GM18870 (cell line): ENCODE measurements at regions not wholly inside any gene's neighbourhood (a gene's known extent, or its start where the extent isn't known, plus 50 kb on each side); places are given as distances from the start of the nearest gene placed in this dataset.
"Not testable (repeated sequence)": the region's sequence is repeated elsewhere in the genome, so short reads cannot be mapped to it uniquely, and the experiment has no call there.

ENCODE experiments used
- ATAC-seq: cut with Tn5 transposase; IDR thresholded peaks from one replicate; pipeline ENCODE4 v1.9.1; 2021; ENCODE audit warnings: moderate library complexity; ENCODE audit not compliant: unreplicated experiment

DNA sequence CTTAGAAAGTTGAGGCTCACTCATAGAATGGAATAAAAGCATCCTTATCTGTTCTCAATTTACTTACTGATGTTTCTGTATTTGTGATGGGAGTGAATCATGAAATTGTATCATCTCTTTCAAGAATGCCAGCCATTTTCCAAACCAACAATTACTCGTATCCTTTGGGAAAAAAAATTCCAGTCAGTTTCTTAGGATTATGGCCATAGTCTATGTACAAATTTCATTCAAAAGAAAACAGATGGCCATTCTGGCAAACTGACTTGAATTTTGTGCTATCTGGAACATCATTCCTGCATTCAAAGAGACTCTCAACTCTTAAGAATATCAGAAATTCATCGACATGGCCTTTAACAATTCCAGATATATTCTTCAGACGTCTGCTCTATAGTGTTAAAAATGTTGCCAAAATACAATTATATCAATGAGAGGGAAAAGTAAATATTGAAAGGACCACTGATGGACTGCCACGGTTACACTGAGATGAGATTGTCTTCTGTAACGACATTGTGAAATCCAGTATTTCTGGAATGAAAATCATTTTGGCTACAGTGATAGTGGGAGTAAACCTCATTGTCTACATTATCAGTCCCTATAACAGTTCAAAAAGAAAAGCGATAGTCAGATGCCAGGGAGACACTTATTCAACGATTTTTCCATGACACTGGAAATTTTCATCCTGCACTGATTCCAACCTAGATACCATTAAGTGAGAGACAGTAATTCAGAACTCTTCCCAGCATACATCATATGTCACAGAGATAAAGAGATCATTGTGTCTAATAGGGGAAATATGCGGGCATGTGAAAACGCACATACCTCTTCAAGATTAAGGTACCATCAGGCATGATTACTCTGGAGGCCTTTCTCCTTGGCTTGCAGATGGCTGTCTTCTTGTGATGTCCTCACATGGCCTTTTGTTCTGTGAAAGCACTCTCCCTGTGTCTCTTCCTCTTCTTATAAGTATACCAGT lies 953.8 kb upstream of the ALCAM start:
- ATAC-seq = no peak

DNA sequence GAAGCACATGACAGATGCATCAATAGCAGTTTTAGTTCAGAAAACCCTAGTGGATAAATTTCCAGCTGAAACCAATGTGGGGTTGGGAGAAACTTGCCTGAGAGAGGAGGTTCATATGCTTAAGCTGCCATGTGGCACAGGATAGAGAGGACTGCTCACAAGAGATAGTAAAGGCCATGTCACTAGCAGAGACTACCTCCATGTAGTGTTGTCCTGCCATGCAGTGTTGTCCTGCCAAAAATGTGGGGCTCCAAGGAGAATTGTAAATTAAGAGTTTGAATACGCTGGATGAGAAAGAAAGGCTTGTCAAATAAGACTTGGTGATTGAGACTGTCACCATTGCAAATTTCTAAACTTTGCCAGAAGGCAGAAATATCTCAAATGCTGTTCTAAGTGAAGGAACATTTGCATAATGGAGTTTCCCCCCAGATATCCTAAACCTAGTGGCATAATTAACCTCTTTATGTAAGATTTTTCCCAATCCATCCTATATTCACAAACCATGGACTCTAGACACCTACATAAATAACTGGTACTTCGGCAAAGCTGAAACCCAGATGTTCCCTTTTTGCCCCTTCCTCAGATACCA lies 938.3 kb upstream of the ALCAM start:
- no peak for ATAC-seq

DNA sequence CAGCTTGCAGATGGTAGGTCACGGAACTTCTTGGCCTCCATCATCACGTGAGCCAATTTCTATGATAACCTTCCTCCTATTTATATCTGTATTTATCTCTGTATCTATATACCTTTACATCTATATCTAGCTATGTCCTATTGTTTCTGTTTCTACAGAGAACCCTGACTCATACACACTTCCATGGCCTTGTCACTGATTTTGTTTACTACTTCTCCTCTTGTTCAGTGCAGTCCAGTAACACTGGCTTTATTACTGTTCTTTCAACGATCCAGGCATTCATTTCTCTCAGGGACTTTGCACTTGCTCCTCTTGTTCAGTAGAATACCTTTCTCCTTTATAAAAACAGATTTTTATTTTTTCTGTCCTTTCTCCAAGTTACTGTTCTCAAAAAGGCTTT lies 937.0 kb upstream of the ALCAM start:
- ATAC-seq = no peak

DNA sequence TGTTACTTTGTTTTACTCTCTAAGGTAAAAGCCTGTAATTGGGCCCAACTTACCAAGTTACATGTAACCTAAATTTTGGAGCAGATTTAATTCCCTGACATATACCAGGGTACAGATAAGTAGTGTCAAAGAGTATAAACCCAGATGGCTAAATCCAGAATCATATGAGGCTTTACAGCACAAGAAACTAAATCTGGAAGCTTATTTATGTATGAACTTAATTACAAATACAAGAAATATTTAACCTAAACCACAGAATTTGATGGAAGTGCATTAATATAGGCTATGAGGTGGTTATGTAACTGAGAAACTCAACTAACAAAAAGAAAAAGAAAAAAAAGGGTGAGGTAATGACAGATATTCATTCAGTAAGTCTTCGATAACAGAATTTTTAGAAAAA lies 930.2 kb upstream of the ALCAM start:
- ATAC-seq = no peak

DNA sequence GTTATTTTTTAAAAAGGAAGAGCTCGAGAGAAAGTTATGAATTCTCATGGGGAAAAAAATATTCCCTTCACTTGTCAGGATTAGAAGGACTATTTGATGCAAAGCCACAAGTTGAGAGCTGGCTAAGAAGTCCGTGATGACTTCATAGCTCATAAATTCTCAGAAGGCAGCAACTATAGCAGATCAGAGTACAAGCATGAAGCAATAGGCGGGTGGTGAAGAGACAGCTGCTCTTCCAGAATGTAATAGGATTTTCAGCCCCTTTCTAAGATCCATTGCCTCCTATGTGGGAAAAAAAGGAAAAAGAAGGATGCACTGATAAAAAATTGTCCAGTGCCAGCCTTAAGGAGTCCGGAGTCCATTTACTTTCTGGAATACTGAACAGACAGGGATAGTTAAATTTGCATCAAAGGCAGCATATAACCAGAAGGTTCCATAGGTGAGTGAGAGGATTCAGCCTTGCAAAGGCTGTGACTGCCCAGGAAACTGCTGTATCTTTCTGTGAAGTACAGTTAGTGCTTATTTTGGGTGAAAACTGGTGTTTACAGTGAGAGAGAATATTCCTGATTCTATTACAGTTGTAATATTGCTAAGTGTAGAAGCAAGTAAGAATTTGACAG lies 929.5 kb upstream of the ALCAM start:
- ATAC-seq = no peak

DNA sequence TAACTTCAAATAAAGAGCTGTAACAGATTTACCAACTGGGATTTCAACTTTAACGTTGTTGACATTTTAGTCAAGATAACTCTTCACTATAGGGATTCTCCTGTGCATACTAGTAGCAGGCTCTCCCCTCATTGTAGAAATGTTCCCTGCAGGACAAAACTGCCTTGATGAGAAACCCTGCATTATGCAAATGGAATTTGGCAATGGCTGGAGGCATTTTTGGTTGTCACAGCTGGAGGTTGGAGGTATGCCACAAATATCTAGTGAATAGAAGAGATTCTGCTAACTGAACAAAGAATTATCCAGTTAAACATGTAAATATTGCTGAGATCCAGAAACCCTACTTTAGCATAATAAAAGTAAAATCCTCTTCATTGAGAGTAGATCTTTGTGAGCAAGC lies 928.8 kb upstream of the ALCAM start:
- no peak for ATAC-seq

DNA sequence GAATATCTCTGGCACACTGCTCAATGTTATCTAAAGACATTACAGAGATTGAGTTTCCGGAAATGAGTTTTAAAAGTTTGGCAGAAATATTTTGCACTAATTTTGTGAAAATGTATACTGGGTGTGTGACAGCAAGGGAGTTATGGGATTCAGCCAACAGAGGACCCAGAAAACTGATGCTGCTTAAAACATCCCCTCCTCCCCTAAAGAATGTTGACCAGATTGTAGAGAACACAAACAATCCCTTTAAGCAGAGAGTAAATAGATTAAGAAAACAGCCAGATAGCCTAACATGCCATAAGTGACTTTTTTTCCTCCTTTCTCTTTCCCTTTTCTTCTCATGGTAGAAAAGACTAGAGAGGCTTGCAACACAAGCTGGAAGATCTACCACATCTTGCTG lies 928.0 kb upstream of the ALCAM start:
- no peak for ATAC-seq

DNA sequence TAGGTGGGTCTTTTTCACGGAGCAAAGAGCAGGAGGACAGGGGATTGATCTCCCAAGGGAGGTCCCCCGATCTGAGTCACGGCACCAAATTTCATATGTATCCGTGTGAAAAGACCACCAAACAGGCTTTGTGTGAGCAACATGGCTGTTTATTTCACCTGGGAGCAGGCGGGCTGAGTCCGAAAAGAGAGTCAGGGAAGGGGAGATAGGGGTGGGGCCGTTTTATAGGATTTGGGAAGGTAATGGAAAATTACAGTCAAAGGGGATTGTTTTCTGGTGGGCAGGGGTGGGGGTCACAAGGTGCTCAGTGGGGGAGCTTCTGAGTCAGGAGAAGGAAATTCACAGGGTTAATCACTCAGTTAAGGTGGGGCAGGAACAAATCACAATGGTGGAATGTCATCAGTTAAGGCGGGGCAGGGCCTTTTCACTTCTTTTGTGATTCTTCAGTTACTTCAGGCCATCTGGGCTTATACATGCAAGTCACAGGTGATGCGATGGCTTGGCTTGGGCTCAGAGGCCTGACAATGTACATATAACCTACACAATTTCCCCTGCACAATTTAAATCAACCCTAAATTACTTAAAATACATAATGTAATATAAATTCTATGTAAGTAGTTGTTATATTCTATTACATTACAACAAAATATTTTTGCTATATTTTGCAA lies 921.3 kb upstream of the ALCAM start:
- ATAC-seq = not testable (repeated sequence)

DNA sequence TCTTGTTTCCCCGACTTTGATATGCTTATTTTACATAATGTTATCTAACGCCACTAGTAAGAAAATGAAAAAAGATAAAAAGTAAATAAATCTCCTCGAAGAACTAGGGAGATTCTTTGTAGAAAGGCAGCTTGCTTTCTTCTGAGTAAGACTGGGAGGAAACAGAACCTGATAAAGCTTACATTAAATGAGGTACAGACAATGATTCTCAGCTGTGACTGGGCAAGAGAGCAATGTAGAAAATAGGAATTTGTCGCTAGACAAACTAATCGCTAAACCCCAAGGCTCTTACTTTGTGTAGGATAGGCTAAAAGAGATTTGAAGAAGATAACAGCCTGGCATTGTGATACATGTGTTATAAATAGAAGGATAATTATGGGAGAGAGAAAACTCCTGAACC lies 919.0 kb upstream of the ALCAM start:
- no peak for ATAC-seq

DNA sequence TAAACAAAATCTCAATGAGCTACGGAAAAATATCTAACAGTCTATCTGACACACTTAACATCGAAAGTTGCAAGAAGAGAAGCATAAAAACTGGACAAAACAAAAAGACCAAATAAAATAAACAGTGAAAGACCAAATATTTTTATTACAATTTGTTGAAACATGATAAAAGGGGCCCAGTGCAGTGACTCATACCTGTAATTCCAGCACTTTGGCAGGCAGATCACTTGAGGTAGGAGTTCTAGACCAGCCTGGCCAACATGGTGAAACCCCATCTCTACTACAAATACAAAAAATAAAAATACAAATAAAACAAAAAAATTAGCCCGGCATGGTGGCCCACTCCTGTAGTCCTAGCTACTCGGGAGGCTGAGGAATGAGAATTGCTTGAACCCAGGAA lies 914.0 kb upstream of the ALCAM start:
- ATAC-seq = no peak

DNA sequence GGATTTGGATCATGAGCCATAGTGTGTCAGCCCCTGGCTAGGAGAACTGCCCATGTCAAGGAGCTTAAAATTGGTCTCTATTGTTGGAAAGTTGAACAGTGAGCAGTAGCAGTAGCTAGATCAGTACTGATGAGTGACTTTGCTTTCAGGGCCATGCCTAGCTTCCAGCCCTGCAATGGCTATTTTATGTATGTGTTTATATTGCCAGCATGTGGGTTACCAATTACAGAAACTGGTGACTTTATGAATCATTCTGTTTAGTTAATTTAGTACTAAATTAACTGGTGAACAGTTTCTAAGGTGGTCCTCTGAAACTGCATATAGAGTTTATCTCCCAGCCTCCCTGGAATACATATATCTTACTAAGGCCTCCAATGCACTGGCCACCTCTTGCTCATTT lies 908.1 kb upstream of the ALCAM start:
- no peak for ATAC-seq

DNA sequence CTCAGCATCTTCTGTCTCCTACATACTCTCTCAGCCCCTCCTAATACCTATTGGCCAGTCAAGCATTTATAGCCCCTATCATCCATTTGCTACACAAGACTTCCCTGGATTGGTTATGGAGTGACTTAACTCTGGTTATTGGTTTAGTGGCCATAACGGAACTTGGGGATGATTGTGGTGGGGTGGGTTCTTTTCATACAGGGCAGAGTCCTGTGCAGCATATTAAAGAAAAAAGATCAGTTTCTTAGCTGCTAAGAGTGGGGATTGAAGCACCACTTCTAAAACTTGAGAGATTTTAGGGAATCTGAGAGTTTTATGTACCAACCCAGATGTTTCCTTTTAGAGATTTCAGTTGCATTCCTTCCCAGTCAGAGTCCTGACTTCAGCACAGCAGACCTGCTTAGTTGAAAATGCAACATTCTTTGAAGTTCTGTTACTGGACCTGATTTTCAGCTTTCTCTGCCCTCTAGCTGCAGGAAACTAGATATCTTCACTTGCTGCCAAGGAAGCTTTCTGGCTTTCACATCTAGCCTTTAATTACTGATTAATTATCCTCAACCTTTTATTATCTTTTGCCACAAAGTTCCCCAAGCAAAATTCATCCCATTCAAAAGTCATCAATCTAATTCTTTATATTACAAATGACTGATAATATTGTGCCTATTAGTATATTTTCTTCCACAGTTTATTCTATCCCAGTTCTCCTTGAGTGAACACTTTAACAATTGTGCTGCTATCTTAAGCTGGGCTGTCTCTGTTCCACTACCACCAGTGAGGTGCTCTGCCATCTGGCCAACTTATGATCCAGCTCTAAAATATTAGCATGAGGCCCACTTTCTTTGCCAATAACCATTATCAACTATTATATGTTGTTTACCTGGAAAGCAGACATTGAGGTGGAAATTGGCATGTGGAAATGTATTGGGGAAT lies 906.0 kb upstream of the ALCAM start:
- ATAC-seq = no peak

DNA sequence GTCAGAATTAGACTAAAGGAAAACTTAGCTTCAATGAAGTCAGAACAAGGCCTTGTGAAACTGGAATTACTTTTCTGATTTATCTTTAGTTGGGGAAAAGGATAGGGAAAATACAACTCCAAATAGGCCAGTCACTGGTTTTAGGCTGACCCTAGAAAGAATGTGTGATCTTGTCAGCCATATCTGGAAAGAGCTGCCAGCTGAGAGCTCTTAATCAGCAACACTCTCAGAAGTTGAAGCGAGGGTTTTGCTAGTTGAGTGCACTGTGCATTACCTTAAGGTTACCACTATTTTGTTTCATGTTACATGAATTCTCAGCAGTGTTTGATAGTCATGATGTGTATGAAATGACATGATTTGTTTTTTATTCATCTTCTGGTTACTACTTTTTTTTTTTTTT lies 905.3 kb upstream of the ALCAM start:
- no peak for ATAC-seq

DNA sequence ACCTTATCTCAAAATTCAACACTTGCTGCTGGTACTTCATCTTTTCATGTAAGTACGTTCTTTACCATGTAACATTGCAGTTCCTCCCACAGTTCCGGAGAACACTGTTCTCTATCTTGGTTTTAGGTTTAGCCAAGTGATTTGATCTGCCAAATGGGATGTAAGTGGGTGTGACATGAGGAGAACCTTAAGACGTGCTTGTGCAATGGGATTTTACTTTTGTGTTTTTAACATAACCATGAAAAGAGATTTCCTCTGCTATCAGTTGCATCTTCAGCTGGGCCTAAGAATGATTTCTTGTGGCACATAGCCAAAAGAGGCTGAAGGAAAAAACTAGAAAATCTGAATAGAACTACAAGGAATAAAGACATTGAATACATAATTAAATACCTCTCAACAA lies 894.5 kb upstream of the ALCAM start:
- ATAC-seq = no peak

DNA sequence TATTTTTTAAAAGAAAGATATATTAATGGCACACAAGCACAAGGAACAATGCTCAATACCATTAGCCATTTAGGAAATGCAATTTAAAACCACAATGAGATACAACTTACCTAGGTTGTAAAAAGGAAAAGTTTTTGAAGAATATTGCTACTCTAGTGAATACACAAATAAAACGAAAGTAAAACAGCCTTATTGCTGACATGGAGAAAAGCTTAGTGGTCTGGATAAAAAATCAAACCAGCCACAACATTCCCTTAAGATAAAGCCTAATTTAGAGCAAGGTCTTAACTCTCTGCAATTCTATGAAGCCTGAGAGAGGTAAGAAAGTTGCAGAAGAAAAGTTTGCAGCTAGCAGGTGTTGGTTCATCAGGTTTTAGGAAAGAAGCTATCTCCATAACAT lies 892.7 kb upstream of the ALCAM start:
- no peak for ATAC-seq

DNA sequence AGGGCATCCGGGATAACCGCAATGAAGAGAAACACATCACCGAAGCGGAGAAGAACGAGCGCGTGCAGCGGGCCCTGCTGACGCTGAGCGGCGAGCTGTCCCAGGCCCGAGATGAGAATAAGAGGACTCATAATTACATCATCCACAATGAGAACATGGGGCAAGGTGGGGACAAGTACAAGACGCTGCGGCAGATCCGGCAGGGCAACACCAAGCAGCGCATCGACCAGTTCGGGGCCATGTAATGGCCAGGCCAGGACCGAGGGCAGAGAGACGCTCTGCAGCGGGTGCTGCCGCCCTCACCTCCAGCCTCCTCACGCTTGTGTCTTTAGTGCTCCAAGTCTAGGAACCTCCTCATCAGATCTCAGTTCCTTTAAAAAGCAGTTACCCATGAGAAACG lies 863.7 kb upstream of the ALCAM start:
- ATAC-seq = no peak

DNA sequence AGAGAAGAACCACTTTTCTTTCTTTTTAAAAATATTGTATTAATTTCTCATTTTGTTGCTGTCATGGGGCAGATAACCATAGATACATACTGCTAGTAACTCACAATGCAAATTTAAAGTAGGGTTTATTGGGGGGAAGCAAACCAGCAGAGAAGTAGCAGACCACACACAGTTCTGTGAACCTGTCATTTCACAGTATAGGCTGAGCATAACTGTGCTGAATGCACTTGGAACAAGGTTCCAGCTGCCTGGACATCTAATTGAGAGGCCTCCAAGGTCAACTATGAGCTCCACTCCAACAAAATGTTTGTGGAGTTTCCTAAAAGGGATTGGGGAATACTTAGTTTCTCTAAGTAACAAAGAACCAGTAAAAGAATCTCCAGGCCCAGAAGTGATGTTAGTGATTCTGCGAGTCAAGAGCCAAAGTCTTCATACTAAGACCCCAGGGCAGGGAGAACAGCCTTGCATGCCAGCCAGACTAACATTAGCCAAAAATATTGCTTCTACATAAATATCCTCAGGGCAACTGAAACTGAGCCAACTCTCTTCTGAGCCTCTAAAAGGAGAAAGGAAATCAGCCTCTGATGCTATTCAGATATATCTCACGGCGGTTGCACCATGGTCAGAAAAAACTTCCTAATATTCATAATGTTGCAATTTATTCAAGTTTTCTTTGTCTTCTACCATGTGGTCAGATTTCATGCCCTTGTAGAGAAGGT lies 856.4 kb upstream of the ALCAM start:
- peak; percentile 56 for ATAC-seq

DNA sequence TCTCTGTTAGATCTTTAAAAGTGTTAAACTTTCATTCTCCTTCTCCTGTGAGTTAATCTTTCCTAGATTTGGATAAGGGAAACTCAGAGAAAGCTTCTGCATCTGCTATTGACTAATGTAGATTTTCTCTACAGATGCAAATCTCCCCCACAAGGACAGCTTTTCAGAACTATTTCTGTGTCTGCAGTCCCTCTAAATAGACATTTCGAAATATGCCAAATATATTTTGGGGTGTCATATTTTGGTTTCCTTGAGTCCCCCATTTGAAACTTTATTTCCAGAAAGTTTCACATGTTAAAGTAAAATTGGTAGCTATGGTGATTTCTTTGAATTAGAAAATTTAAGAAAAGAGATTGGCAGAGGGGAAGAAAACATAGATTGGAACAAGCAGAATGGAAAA lies 852.3 kb upstream of the ALCAM start:
- ATAC-seq = no peak

DNA sequence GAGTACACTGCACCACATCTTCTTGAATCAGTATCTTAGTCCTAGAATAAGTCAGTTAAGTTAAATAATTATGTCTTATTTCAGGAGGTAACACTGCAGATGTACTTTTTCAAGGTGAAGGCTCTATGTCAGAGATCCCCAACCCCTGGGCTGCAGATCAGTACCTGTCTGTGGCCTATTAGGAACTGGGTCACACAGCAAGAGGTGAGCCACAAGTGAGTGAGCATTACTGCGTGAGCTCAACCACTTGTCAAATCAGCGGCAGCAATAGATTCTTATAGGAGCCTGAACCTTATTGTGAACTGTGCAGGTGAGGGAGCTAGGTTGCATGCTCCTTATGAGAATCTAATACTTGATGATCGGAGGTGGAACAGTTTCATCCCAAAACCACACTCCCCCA lies 851.9 kb upstream of the ALCAM start:
- no peak for ATAC-seq

DNA sequence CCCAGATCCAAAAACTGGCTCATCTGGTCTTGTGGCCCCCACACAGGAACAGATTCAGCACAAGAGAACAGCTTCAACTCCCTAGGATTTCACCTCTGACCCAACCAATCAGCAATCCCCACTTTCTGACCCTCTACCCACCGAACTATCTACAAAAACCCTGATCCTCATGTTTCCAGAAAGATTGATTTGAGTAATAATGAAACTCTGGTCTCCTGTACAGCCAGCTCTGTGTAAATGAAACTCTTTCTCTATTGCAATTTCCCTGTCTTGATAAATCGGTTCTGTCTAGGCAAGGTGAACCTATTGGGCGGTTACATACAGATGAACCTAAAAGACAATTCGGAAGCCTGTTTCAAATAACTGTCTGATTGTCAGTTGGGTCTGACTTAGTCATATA lies 847.6 kb upstream of the ALCAM start:
- ATAC-seq = peak; percentile 24
